ENCODE measurements at regions not wholly inside any gene's neighbourhood (a gene's known extent, or its start where the extent isn't known, plus 50 kb on each side); places are given as distances from the start of the nearest gene placed in this dataset.

GRCh38 chr1:104671684-104672353 is 922.1 kb downstream of the AMY1C start:
- DNase-seq (ENCODE audit: extremely low spot score in 2 of 2): no peak
- intact Hi-C loops (cut with DNase I): no loop called here
- H3K27ac ChIP-seq: no peak overlapping the region
- H3K36me3 ChIP-seq: no peaks in the 10 kb centered on the region
- H3K4me1 ChIP-seq: no peaks in the 10 kb centered on the region
- TF ChIP-seq POLR2AphosphoS5 (IDR thresholded peaks at IDR 0.05; ENCODE audit: insufficient read depth in 1 of 2, low read depth in 1 of 2) (no peak), CTCF (IDR thresholded peaks at IDR 0.05) (no peak), POLR2A (IDR thresholded peaks at IDR 0.05) (no peak)
- H3K9me3 ChIP-seq: no peaks in the 10 kb centered on the region
- no peaks in the 10 kb centered on the region for H3K27me3 ChIP-seq
- H3K4me3 ChIP-seq: no peak overlapping the region

- no peaks in the 10 kb centered on the region for H3K4me1 ChIP-seq
- no peaks in the 10 kb centered on the region for H3K9me3 ChIP-seq
- H3K36me3 ChIP-seq: no peaks in the 10 kb centered on the region
- H3K4me3 ChIP-seq: no peak overlapping the region
- H3K27ac ChIP-seq: no peak overlapping the region
- no peaks in the 10 kb centered on the region for H3K27me3 ChIP-seq
- DNase-seq (ENCODE audit: extremely low spot score in 2 of 2): no peak
- intact Hi-C loops (cut with DNase I): no loop called here
- TF ChIP-seq POLR2AphosphoS5 (IDR thresholded peaks at IDR 0.05; ENCODE audit: insufficient read depth in 1 of 2, low read depth in 1 of 2) (no peak), CTCF (IDR thresholded peaks at IDR 0.05) (no peak), POLR2A (IDR thresholded peaks at IDR 0.05) (no peak)
Observed at GRCh38 chr1:104699433-104699832, 949.7 kb downstream of the AMY1C start.

GRCh38 chr1:104702731-104703130 is 953.0 kb downstream of the AMY1C start:
- Histone ChIP-seq H3K27ac (no peak overlapping the region), H3K9me3 (no peaks in the 10 kb centered on the region), H3K4me1 (no peaks in the 10 kb centered on the region), H3K27me3 (no peaks in the 10 kb centered on the region), H3K4me3 (no peak overlapping the region), H3K36me3 (no peaks in the 10 kb centered on the region)
- no peak for TF ChIP-seq POLR2AphosphoS5 (IDR thresholded peaks at IDR 0.05; ENCODE audit: insufficient read depth in 1 of 2, low read depth in 1 of 2)
- no peak for TF ChIP-seq POLR2A (IDR thresholded peaks at IDR 0.05)
- TF ChIP-seq CTCF (IDR thresholded peaks at IDR 0.05): no peak
- intact Hi-C loops (cut with DNase I): no loop called here
- no peak for DNase-seq (ENCODE audit: extremely low spot score in 2 of 2)

GRCh38 chr1:104706631-104707147 is 957.0 kb downstream of the AMY1C start:
- no peaks in the 10 kb centered on the region for H3K36me3 ChIP-seq
- H3K4me1 ChIP-seq: no peaks in the 10 kb centered on the region
- TF ChIP-seq POLR2A (IDR thresholded peaks at IDR 0.05): no peak
- no peak for TF ChIP-seq POLR2AphosphoS5 (IDR thresholded peaks at IDR 0.05; ENCODE audit: insufficient read depth in 1 of 2, low read depth in 1 of 2)
- TF ChIP-seq CTCF (IDR thresholded peaks at IDR 0.05): no peak
- intact Hi-C loops (cut with DNase I): no loop called here
- H3K4me3 ChIP-seq: no peak overlapping the region
- no peak for DNase-seq (ENCODE audit: extremely low spot score in 2 of 2)
- no peaks in the 10 kb centered on the region for H3K27me3 ChIP-seq
- H3K9me3 ChIP-seq: no peaks in the 10 kb centered on the region
- H3K27ac ChIP-seq: no peak overlapping the region

- no peak for DNase-seq (ENCODE audit: extremely low spot score in 2 of 2)
- no peak overlapping the region for H3K4me3 ChIP-seq
- H3K27ac ChIP-seq: no peak overlapping the region
- intact Hi-C loops (cut with DNase I): no loop called here
- H3K36me3 ChIP-seq: no peaks in the 10 kb centered on the region
- no peak for TF ChIP-seq CTCF (IDR thresholded peaks at IDR 0.05)
- TF ChIP-seq POLR2A (IDR thresholded peaks at IDR 0.05): no peak
- TF ChIP-seq POLR2AphosphoS5 (IDR thresholded peaks at IDR 0.05; ENCODE audit: insufficient read depth in 1 of 2, low read depth in 1 of 2): no peak
- no peaks in the 10 kb centered on the region for H3K4me1 ChIP-seq
- H3K9me3 ChIP-seq: no peaks in the 10 kb centered on the region
- H3K27me3 ChIP-seq: no peaks in the 10 kb centered on the region
Observed at GRCh38 chr1:104718752-104719151, 969.1 kb downstream of the AMY1C start.
